Naive B cell (primary cell): ENCODE measurements at regions not wholly inside any gene's neighbourhood (a gene's known extent, or its start where the extent isn't known, plus 50 kb on each side); places are given as distances from the start of the nearest gene placed in this dataset.
A peak's percentile ranks its signal among the peaks of the same experiment; 100 is the strongest.

Experiments used
- ATAC-seq, 2 donors: fragments of 150-1000 bp; cut with Tn5 transposase; 2 replicates each; pipeline ENCODE4 v1.10.0; 2021; ENCODE audit warnings: low read depth in 2 of 2, mild to moderate bottlenecking in 2 of 2, moderate library complexity in 2 of 2
- DNase-seq: peaks from one replicate; pipeline ENCODE4 v3.0.0; 2022
- H3K27ac Mint-ChIP-seq, 6 donors: one replicate each; pipeline ENCODE4 v1.8.0; 2020 to 2022; ENCODE audit warnings: mild to moderate bottlenecking in 6 of 6, mixed read lengths in 6 of 6, moderate library complexity in 5 of 6, inconsistent platforms in 2 of 6
- H3K27me3 Mint-ChIP-seq, 3 donors: one replicate each; pipeline ENCODE4 v1.8.0; 2021 to 2022; ENCODE audit warnings: mixed read lengths in 3 of 3, mild to moderate bottlenecking in 1 of 3
- H3K36me3 Mint-ChIP-seq, 2 donors: one replicate each; pipeline ENCODE4 v1.8.0; 2020 to 2022; ENCODE audit warnings: mixed read lengths in 2 of 2, inconsistent platforms in 1 of 2, mild to moderate bottlenecking in 1 of 2
- H3K4me1 Mint-ChIP-seq, 3 donors: one replicate each; pipeline ENCODE4 v1.8.0; 2020 to 2022; ENCODE audit warnings: mixed read lengths in 3 of 3, inconsistent platforms in 1 of 3, mild to moderate bottlenecking in 1 of 3, moderate library complexity in 1 of 3
- H3K4me3 Mint-ChIP-seq, 8 donors: one replicate each; pipeline ENCODE4 v1.8.0; 2020 to 2022; ENCODE audit warnings: mild to moderate bottlenecking in 8 of 8, mixed read lengths in 8 of 8, moderate library complexity in 8 of 8, inconsistent platforms in 2 of 8
- H3K9me3 Mint-ChIP-seq, 7 donors: one replicate each; pipeline ENCODE4 v1.8.0; 2020 to 2022; ENCODE audit warnings: mixed read lengths in 7 of 7, mild to moderate bottlenecking in 5 of 7, inconsistent platforms in 2 of 7, moderate library complexity in 1 of 7

- ATAC-seq = no peak
- Mint-ChIP-seq H3K27me3 (peaks cover 0 to 62% (median 25%) of the 10 kb centered on the region in 3 donors), H3K9me3 (no peaks in the 10 kb centered on the region), H3K4me3 (no peak overlapping the region), H3K36me3 (no peaks in the 10 kb centered on the region), H3K4me1 (no peaks in the 10 kb centered on the region), H3K27ac (no peak overlapping the region)
- no peak for DNase-seq
These were observed 190.4 kb downstream of the MYLK4 start for GRCh38 chr6:2560140-2560818.

GRCh38 chr6:2558861-2559801 lies 191.6 kb downstream of the MYLK4 start:
- H3K4me1 Mint-ChIP-seq = no peaks in the 10 kb centered on the region
- ATAC-seq = no peak
- H3K4me3 Mint-ChIP-seq = no peak overlapping the region
- DNase-seq = no peak
- no peak overlapping the region for H3K27ac Mint-ChIP-seq
- no peaks in the 10 kb centered on the region for H3K9me3 Mint-ChIP-seq
- no peaks in the 10 kb centered on the region for H3K36me3 Mint-ChIP-seq
- peaks cover under 1 to 63% (median 25%) of the 10 kb centered on the region in 3 donors for H3K27me3 Mint-ChIP-seq

- Mint-ChIP-seq H3K9me3 (no peaks in the 10 kb centered on the region), H3K36me3 (no peaks in the 10 kb centered on the region), H3K4me1 (no peaks in the 10 kb centered on the region), H3K27me3 (peaks cover 5 to 59% (median 25%) of the 10 kb centered on the region in 3 donors), H3K27ac (peak overlapping the region in 1 of 6 donors; percentile 23), H3K4me3 (no peak overlapping the region)
- DNase-seq (no peak), ATAC-seq (no peak)
These were observed 192.5 kb downstream of the MYLK4 start for GRCh38 chr6:2558098-2558680.

DNA sequence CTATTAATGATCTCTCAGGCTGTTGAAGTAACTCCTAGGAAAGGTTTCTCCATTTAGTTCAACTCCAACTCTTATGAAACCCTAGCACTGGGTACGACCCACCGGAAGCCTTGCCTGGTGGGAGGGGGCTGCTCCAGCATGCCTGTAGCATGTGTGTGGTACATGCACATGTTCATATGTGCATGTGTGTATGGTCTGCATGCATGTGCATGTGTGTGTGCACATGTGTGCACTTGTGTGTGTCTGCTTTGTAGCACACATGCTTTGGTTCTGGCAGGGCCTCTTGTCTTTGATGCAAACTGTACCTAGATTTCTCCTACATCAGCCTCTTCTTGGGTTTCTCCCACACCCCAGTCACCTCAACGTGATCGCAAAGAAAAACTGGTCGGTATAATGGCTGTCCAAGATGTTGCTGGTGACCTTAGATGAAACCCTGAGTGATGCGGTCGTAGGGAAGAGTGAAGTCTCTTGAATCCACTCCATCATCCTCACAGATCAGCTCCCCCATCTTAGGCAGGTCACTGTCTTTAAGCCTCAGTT lies 193.5 kb downstream of the MYLK4 start:
- no peak overlapping the region for H3K4me3 Mint-ChIP-seq
- H3K36me3 Mint-ChIP-seq = no peaks in the 10 kb centered on the region
- no peak for DNase-seq
- no peak for ATAC-seq
- H3K27me3 Mint-ChIP-seq = peaks cover 5 to 57% (median 23%) of the 10 kb centered on the region in 3 donors
- no peaks in the 10 kb centered on the region for H3K9me3 Mint-ChIP-seq
- no peak overlapping the region for H3K27ac Mint-ChIP-seq
- H3K4me1 Mint-ChIP-seq = no peaks in the 10 kb centered on the region

- H3K27me3 Mint-ChIP-seq = peaks cover 5 to 52% (median 18%) of the 10 kb centered on the region in 3 donors
- ATAC-seq (no peak), DNase-seq (no peak)
- no peaks in the 10 kb centered on the region for H3K4me1 Mint-ChIP-seq
- H3K9me3 Mint-ChIP-seq = no peaks in the 10 kb centered on the region
- no peak overlapping the region for H3K4me3 Mint-ChIP-seq
- no peaks in the 10 kb centered on the region for H3K36me3 Mint-ChIP-seq
- no peak overlapping the region for H3K27ac Mint-ChIP-seq
These were observed 194.0 kb downstream of the MYLK4 start for GRCh38 chr6:2556761-2557160.

GRCh38 chr6:2554651-2555260 lies 196.0 kb downstream of the MYLK4 start:
- ATAC-seq (no peak), DNase-seq (no peak)
- Mint-ChIP-seq H3K36me3 (no peaks in the 10 kb centered on the region), H3K27me3 (peaks cover 5 to 49% (median 7%) of the 10 kb centered on the region in 3 donors), H3K9me3 (no peaks in the 10 kb centered on the region), H3K4me3 (no peak overlapping the region), H3K27ac (no peak overlapping the region), H3K4me1 (no peaks in the 10 kb centered on the region)

- no peak for DNase-seq
- H3K27me3 Mint-ChIP-seq = peaks cover 16 to 47% (median 28%) of the 10 kb centered on the region in 3 donors
- no peak for ATAC-seq
These were observed 198.1 kb downstream of the MYLK4 start for GRCh38 chr6:2552526-2553154.

DNA sequence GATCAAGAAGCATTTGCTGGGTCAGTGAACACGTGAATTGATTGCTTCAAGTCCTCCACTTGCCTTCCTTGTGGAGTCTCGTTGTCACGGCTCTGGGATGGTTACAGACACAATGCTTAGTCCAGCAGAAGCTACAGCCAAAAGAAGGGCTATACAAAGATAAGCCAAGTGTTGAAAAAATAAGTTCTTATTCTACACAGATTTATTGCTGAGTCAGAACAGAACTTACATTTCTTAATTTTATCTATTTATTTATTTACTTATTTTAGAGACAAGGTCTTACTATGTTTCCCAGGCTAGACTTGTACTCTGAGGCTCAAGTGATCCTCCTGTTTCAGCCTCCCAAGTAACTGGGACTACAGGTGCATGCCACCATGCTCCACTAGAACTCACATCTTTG lies 199.0 kb downstream of the MYLK4 start:
- Mint-ChIP-seq H3K36me3 (peaks cover 0 to 7% of the 10 kb centered on the region in 2 donors), H3K4me3 (no peak overlapping the region), H3K4me1 (no peaks in the 10 kb centered on the region), H3K27me3 (peaks cover 20 to 44% (median 36%) of the 10 kb centered on the region in 3 donors), H3K27ac (no peak overlapping the region), H3K9me3 (peaks cover 0 to 6% (median 4%) of the 10 kb centered on the region in 7 donors)
- ATAC-seq = no peak
- DNase-seq = no peak

More at GRCh38 chr6:2552526-2553154, 198.1 kb downstream of the MYLK4 start:
- Mint-ChIP-seq H3K36me3 (peaks cover 0 to 7% of the 10 kb centered on the region in 2 donors), H3K4me1 (no peaks in the 10 kb centered on the region), H3K4me3 (no peak overlapping the region), H3K27ac (no peak overlapping the region), H3K9me3 (peaks cover 0 to 6% (median 4%) of the 10 kb centered on the region in 7 donors)

GRCh38 chr6:2550247-2550646 lies 200.5 kb downstream of the MYLK4 start:
- Mint-ChIP-seq H3K27ac (no peak overlapping the region), H3K4me1 (no peaks in the 10 kb centered on the region), H3K9me3 (peaks cover 0 to 6% (median 4%) of the 10 kb centered on the region in 7 donors), H3K36me3 (peaks cover 0 to 7% of the 10 kb centered on the region in 2 donors), H3K4me3 (no peak overlapping the region), H3K27me3 (peaks cover 32 to 47% (median 39%) of the 10 kb centered on the region in 3 donors)
- no peak for ATAC-seq
- DNase-seq = no peak

GRCh38 chr6:2549834-2550233 lies 200.9 kb downstream of the MYLK4 start:
- Mint-ChIP-seq H3K9me3 (peaks cover 0 to 6% (median 4%) of the 10 kb centered on the region in 7 donors), H3K27ac (no peak overlapping the region), H3K36me3 (peaks cover 0 to 7% of the 10 kb centered on the region in 2 donors), H3K27me3 (peaks cover 32 to 47% (median 39%) of the 10 kb centered on the region in 3 donors), H3K4me3 (no peak overlapping the region), H3K4me1 (no peaks in the 10 kb centered on the region)
- ATAC-seq = no peak
- no peak for DNase-seq

GRCh38 chr6:2547355-2547754 lies 203.4 kb downstream of the MYLK4 start:
- Mint-ChIP-seq H3K9me3 (peaks cover 5 to 15% (median 8%) of the 10 kb centered on the region in 7 donors), H3K27me3 (peaks cover 47 to 54% (median 52%) of the 10 kb centered on the region in 3 donors), H3K4me3 (no peak overlapping the region), H3K36me3 (peaks cover 0 to 15% of the 10 kb centered on the region in 2 donors), H3K4me1 (peaks cover 8 to 12% (median 10%) of the 10 kb centered on the region in 3 donors), H3K27ac (no peak overlapping the region)
- ATAC-seq (no peak), DNase-seq (no peak)

DNA sequence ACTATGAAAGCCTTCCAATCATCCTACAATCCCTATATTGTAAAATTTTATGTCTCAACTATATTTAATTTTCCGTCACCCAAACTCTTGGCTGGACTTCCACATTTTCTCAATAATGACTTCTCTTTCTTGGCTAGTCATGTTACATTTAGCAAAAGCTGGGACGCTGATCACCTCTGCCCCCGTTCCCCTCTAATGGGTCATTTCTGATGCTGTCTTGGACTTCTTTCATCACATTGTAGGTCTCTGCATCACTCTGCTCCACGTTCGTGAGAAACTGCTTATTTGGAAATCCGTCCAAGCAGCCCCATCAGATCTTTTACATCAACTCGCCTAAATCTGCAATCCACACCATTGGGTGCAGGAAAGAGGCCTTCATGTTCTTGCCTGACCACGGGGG lies 203.8 kb downstream of the MYLK4 start:
- Mint-ChIP-seq H3K9me3 (peaks cover 5 to 15% (median 8%) of the 10 kb centered on the region in 7 donors), H3K27ac (no peak overlapping the region), H3K4me1 (peaks cover 8 to 12% (median 10%) of the 10 kb centered on the region in 3 donors), H3K27me3 (peaks cover 50 to 59% (median 52%) of the 10 kb centered on the region in 3 donors), H3K4me3 (no peak overlapping the region), H3K36me3 (peaks cover 0 to 15% of the 10 kb centered on the region in 2 donors)
- ATAC-seq (no peak), DNase-seq (no peak)
